ENCODE measurements at regions not wholly inside any gene's neighbourhood (a gene's known extent, or its start where the extent isn't known, plus 50 kb on each side); places are given as distances from the start of the nearest gene placed in this dataset.
"Not testable (repeated sequence)": the region's sequence is repeated elsewhere in the genome, so short reads cannot be mapped to it uniquely, and the experiment has no call there.

- DNase-seq: not testable (repeated sequence)
Measured at GRCh38 chr7:137107802-137108201, 235.7 kb downstream of the PTN start.

DNA sequence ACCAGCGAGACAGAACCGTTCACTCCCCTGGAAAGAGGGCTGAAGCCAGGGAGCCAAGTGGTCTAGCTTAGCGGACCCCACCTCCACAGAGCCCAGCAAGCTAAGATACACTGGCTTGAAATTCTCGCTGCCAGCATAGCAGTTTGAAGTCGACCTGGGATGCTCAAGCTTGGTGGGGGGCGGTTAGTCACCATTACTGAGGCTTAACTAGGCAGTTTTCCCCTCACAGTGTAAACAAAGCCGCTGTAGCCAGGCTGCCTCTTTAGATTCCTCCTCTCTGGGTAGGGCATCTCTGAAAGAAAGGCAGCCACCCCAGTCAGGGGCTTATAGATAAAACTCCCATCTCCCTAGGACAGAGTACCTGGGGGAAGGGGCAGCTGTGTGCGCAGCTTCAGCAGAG is 235.1 kb downstream of the CHRM2 start:
- DNase-seq: peak; percentile 61

DNA sequence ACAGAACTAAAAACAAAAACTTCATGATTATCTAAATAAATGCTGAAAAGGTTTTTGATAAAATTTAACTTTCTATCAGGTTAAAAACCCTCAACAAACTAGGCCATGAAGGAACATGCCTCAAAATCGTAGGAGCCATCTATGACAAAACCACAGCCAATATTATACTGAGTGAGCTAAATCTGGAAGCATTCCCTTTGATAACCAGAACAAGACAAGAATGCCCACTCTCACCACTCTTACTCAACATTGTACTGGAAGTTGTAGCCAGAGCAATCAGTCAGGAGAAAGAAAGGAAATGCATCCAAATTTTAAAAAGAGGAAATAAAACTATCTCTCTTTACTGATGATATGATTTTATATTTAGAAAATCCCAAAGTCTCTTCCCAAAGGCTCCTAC is 228.7 kb downstream of the CHRM2 start:
- peak; percentile 14 for DNase-seq

GRCh38 chr7:137096607-137097006 is 228.2 kb downstream of the CHRM2 start:
- peak; percentile 31 for DNase-seq

GRCh38 chr7:137093198-137093597 is 224.7 kb downstream of the CHRM2 start:
- DNase-seq: no peak

- DNase-seq: peak; percentile 45
Measured at GRCh38 chr7:137091396-137091795, 222.9 kb downstream of the CHRM2 start.

DNA sequence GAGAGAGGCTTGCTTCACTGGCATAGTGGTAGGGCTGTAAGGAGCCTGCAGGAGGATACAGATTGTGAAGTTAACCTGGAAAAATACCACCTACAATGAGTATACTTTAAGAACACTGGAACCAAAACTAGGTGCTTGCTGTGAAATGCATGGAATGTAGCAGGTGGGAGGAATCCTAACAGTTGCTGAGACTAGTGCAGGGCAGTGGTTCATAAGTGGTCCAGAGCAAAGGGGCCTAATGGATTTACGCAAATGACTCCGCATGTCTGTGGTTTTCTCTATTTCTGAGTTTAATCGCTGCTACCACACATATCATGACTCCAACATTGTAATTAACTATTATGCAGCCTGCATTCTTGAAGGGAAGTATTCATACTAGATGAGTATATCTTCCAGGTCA is 218.4 kb downstream of the CHRM2 start:
- no peak for DNase-seq

DNA sequence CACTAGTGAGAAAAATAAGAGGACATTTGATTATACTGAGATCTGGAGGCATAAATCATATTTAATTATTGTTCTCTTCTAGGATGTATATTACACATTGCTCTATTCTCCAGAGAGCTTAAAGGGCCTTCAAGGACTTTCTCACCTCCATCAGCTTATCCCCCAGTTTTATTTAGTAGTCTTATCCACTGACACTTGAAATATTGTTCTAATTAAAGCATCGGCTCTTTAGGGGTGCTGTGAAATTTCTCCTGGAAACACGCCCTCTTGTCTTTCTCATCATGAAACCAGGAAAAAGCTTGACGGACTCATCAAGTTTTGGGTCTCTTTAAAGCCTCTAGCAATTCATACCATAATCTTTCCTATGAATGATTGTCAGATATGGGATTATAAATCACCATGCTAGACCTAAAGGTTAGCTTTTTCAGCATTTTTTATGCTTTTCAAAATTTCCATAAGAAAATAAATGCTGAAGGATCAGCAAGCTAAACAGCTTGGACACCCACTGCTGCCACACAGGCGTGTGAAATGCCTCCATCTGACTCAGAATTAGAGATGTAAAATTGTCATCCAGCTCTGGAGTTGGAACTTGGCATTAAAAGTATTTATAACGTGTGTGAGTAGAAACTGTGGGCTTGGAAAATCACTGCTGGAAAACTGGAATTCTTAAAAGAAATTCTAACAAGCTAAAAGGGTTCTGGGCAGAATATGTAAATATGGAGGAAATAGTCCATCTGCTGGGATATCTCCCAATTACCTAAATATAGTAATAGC is 216.3 kb downstream of the CHRM2 start:
- peak; percentile 67 for DNase-seq

- no peak for DNase-seq
Measured at GRCh38 chr7:137082391-137082790, 213.9 kb downstream of the CHRM2 start.

DNA sequence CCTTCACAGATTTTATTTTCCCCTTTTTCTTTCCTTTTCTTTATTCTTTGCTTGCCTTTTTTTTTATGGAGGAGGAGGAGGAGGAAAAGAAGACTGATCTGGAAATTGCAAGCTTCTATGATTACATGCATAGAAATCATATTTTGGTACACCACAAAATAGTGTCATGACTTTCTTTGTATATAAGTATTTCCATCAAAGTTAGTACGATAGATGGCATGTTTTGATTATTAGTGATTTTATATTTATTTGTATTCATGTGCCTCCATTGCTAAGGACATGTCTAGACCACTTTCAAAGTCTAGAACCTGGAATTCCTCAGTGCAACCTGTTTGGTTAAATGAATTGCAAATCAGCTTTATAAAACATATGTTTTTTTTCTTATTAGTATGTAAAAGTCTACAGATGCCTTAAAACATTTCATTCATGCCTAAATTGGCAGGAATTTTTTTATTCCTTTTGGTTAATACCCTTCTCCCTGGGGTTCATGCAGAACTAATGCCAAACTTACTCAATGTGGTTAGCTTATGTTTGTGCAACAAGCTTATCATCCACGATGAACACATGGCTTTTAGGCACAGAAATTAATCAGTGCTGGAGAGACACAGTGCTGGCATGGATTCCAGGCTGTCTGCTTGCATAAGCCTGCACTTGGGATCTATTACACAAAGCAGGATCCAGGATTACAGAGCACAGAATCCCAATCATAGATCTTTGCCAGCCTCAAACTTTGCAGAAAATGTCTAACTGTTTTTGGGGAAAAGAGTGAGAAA is 213.1 kb downstream of the CHRM2 start:
- DNase-seq: peak; percentile 90

DNA sequence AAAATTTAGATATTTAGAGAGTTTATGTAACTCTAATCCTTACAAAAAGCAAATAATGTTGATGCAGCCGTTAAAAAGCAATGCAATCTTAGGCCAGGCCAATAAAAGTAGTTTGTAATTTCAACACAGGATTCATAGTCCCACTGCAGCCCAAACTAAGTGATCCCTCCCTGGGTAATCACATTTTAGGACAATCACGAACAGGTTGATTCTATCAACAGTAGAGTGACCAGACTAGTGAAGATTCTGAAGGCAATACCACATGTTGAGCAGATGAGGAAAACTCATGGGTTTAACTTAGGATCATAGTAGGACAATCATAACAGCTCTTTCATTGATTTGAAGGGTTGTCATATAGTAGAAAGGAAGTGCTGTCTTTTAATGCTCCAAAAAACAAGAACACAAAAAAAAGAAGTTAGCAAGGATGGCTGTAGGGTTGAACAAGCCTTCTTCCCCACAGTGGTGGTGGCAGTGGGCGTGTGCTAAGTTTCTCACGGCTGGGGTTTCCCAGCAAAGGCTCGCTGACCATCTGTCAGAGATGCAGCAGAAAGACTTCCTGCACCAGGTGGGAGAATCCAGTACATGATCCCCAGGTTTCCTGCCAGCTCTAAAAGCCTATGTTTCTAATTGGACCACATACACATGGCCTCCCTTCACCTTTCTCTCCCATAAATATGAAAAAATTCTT is 212.2 kb downstream of the CHRM2 start:
- peak; percentile 27 for DNase-seq

- no peak for DNase-seq
Measured at GRCh38 chr7:137078781-137079180, 210.3 kb downstream of the CHRM2 start.

DNA sequence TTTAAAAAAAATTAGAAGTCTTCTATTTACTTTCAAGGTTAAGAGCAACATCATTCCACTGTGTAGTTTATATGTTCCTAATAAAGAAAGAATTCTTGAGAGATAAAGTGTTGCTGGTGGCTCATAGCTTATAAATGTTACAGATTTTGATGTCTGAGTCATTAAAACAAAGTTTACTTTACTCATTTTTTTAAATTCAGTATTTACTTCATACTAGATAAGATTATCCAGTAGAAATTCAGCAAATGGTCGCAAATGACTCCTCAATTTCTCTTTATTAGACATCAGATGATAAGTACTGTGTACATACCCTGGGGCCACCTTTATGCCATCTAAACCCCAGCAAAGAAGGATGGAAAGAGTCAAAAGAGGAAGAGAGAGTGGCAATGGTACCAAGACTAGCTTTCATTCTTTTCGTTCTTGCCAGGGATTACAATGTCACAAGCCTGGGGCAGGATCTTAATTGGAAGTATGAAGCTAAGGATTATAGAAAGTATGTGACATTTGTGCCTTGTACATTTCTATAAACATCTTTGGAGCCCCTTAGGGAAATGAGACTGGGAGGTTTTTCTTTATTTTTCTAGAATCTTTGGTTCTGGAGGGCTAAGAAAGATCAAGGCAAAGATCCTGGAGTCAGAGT is 206.1 kb downstream of the CHRM2 start:
- DNase-seq: peak; percentile 84

DNA sequence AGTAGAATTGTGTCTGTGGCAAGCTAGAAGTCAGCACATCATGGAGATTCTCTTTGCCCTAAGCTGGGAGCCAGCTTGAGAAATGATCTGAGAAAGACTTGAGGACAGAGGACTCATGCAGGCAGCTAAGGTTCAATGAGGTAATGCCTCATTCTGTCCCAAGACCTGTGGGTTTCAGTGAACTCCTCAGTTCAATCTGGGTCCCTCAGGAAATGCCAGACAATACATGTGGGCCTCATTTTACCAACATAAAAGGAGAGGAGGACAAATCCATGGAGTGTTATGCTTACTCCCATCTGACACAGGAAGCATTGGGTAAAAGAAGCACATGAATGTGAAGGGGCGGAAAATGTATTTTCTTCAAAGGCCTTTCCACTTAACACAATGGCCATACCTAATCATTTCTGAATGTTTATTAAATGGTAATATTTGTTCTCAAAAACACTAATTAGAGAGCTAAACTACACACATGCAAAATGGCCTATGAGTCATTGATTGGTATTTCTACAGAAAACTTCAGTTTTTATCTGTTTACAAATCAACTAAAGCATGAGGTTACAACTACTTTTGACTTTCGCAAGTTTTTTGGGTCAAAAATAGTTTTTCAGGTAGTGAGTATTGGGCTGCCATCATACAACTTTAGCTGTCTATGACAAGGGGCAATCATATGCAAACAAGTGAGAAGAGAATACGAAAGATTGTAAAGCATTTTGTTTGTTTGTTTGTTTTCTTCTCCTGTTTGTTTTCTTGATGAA is 205.3 kb downstream of the CHRM2 start:
- DNase-seq: peak; percentile 78
